Glomerular endothelial cell (primary cell): ENCODE measurements at regions not wholly inside any gene's neighbourhood (a gene's known extent, or its start where the extent isn't known, plus 50 kb on each side); places are given as distances from the start of the nearest gene placed in this dataset.

Source experiments
- DNase-seq: peaks from one replicate; pipeline ENCODE4 v3.0.0-alpha.2; 2011; ENCODE audit warnings: low read depth, low spot score; ENCODE audit errors: extremely low read depth

- DNase-seq = no peak
These were observed 308.3 kb upstream of the SPRY2 start for GRCh38 chr13:80649274-80649673.

- DNase-seq = no peak
These were observed 301.7 kb upstream of the SPRY2 start for GRCh38 chr13:80642641-80643040.

GRCh38 chr13:80633251-80633650 lies 292.3 kb upstream of the SPRY2 start:
- DNase-seq = no peak

- peak; percentile 64 for DNase-seq
These were observed 289.8 kb upstream of the SPRY2 start for GRCh38 chr13:80630685-80631121.

GRCh38 chr13:80618781-80619180 lies 277.9 kb upstream of the SPRY2 start:
- no peak for DNase-seq

- DNase-seq = no peak
These were observed 271.9 kb upstream of the SPRY2 start for GRCh38 chr13:80612804-80613203.

- DNase-seq = no peak
These were observed 270.4 kb upstream of the SPRY2 start for GRCh38 chr13:80611310-80611709.

- no peak for DNase-seq
These were observed 264.8 kb upstream of the SPRY2 start for GRCh38 chr13:80605716-80606115.

- DNase-seq = no peak
These were observed 264.1 kb upstream of the SPRY2 start for GRCh38 chr13:80605011-80605410.

GRCh38 chr13:80604098-80604497 lies 263.2 kb upstream of the SPRY2 start:
- DNase-seq = no peak

GRCh38 chr13:80603351-80603750 lies 262.4 kb upstream of the SPRY2 start:
- DNase-seq = no peak

GRCh38 chr13:80599765-80600164 lies 258.8 kb upstream of the SPRY2 start:
- no peak for DNase-seq

- DNase-seq = no peak
These were observed 257.3 kb upstream of the SPRY2 start for GRCh38 chr13:80598189-80598588.

GRCh38 chr13:80591976-80592740 lies 251.2 kb upstream of the SPRY2 start:
- no peak for DNase-seq

GRCh38 chr13:80590551-80590950 lies 249.6 kb upstream of the SPRY2 start:
- DNase-seq = no peak

GRCh38 chr13:80586356-80586755 lies 245.4 kb upstream of the SPRY2 start:
- no peak for DNase-seq

GRCh38 chr13:80585531-80585930 lies 244.6 kb upstream of the SPRY2 start:
- DNase-seq = no peak

- DNase-seq = no peak
These were observed 243.9 kb upstream of the SPRY2 start for GRCh38 chr13:80584785-80585184.

GRCh38 chr13:80584306-80584705 lies 243.4 kb upstream of the SPRY2 start:
- no peak for DNase-seq

GRCh38 chr13:80577926-80578670 lies 237.2 kb upstream of the SPRY2 start:
- no peak for DNase-seq

- DNase-seq = no peak
These were observed 236.4 kb upstream of the SPRY2 start for GRCh38 chr13:80577285-80577684.
